Mucosa of descending colon (tissue), 3 donors: ENCODE measurements at regions not wholly inside any gene's neighbourhood (a gene's known extent, or its start where the extent isn't known, plus 50 kb on each side); places are given as distances from the start of the nearest gene placed in this dataset.
"Not testable (repeated sequence)": the region's sequence is repeated elsewhere in the genome, so short reads cannot be mapped to it uniquely, and the experiment has no call there.

Experiments used
- ATAC-seq: fragments of 200-7000 bp; cut with Tn5 transposase; one replicate; pipeline ENCODE4 v1.9.1; 2020; ENCODE audit warnings: mild to moderate bottlenecking, moderate library complexity
- DNase-seq, 3 donors: peaks; one replicate each; pipeline ENCODE4 v3.0.0-alpha.2; 2020
- H3K36me3 ChIP-seq: fragments of 200-600 bp; one replicate; pipeline ENCODE4 v1.8.0; 2021; ENCODE audit warnings: low read depth, mild to moderate bottlenecking
- H3K4me1 ChIP-seq: fragments of 200-600 bp; one replicate; pipeline ENCODE4 v1.8.0; 2021; ENCODE audit warnings: low read depth, mild to moderate bottlenecking
- H3K4me3 ChIP-seq: fragments of 200-600 bp; one replicate; pipeline ENCODE4 v1.8.0; 2021; ENCODE audit warnings: mild to moderate bottlenecking
- H3K9me3 ChIP-seq: fragments of 200-600 bp; one replicate; pipeline ENCODE4 v1.8.0; 2021; ENCODE audit warnings: mild to moderate bottlenecking
- intact Hi-C, 2 donors: fragments of 100-400 bp; cut with DNase I in 1 of 2; cut with micrococcal nuclease in 1 of 2; formaldehyde crosslinking; loops; one replicate each; pipeline versions ENCODE4 v1.11.0 to v1.11.1; 2022; cut with DNase I, micrococcal nuclease
- TF ChIP-seq, protein P1 (sequence below): fragments of 200-600 bp; IDR thresholded peaks from one replicate; pipeline ENCODE4 v1.8.0; 2022; ENCODE audit warnings: antibody characterized with exemption, mild to moderate bottlenecking
- donor health status: DM: no; HTN: no; CAD: no; lungs with moderate emphysema.
- donor health status: DM: no; HTN: no; CAD: no.
- donor health status: DM: no; HTN: yes; CAD: no.

- H3K4me3 ChIP-seq, H3K9me3 ChIP-seq, intact Hi-C loops, ATAC-seq, H3K4me1 ChIP-seq, H3K36me3 ChIP-seq, DNase-seq: not testable (repeated sequence)
Measured at GRCh38 chr3:178209618-178210017, 326.6 kb upstream of the KCNMB2 start.

DNA sequence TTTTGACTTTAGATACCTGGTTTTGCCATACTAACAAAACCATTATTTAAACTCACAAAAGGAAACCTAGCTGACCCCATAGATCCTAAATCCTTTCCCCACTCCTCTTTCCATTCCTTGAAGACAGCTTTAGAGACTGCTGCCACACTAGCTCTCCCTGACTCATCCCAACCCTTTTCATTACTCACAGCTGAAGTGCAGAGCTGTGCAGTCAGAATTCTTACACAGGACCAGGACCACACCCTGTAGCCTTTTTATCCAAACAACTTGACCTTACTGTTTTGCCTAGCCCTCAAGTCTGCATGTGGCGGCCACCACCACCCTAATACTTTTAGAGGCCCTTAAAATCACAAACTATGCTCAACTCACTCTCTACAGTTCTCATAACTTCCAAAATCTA is 325.1 kb upstream of the KCNMB2 start:
- ATAC-seq, H3K9me3 ChIP-seq, H3K4me3 ChIP-seq, H3K36me3 ChIP-seq, intact Hi-C loops, H3K4me1 ChIP-seq, DNase-seq: not testable (repeated sequence)

- intact Hi-C loops: no loop called here
- TF ChIP-seq, protein P1, sequence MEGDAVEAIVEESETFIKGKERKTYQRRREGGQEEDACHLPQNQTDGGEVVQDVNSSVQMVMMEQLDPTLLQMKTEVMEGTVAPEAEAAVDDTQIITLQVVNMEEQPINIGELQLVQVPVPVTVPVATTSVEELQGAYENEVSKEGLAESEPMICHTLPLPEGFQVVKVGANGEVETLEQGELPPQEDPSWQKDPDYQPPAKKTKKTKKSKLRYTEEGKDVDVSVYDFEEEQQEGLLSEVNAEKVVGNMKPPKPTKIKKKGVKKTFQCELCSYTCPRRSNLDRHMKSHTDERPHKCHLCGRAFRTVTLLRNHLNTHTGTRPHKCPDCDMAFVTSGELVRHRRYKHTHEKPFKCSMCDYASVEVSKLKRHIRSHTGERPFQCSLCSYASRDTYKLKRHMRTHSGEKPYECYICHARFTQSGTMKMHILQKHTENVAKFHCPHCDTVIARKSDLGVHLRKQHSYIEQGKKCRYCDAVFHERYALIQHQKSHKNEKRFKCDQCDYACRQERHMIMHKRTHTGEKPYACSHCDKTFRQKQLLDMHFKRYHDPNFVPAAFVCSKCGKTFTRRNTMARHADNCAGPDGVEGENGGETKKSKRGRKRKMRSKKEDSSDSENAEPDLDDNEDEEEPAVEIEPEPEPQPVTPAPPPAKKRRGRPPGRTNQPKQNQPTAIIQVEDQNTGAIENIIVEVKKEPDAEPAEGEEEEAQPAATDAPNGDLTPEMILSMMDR: no peak
- no peak for ATAC-seq
- H3K9me3 ChIP-seq: peaks cover 2% of the 10 kb centered on the region
- no peak overlapping the region for H3K4me3 ChIP-seq
- no peaks in the 10 kb centered on the region for H3K36me3 ChIP-seq
- no peak for DNase-seq
- H3K4me1 ChIP-seq: no peaks in the 10 kb centered on the region
Measured at GRCh38 chr3:178217479-178217878, 318.8 kb upstream of the KCNMB2 start.

- no peaks in the 10 kb centered on the region for H3K36me3 ChIP-seq
- H3K4me1 ChIP-seq: no peaks in the 10 kb centered on the region
- H3K9me3 ChIP-seq: peaks cover 2% of the 10 kb centered on the region
- DNase-seq (no peak), ATAC-seq (no peak)
- TF ChIP-seq, protein P1: no peak
- intact Hi-C loops: no loop called here
- H3K4me3 ChIP-seq: no peak overlapping the region
Measured at GRCh38 chr3:178218231-178218630, 318.0 kb upstream of the KCNMB2 start.

GRCh38 chr3:178219661-178220060 is 316.6 kb upstream of the KCNMB2 start:
- H3K9me3 ChIP-seq, intact Hi-C loops, H3K4me1 ChIP-seq, DNase-seq, H3K36me3 ChIP-seq, ATAC-seq, H3K4me3 ChIP-seq: not testable (repeated sequence)

- Histone ChIP-seq H3K4me1 (no peaks in the 10 kb centered on the region), H3K4me3 (no peak overlapping the region), H3K36me3 (no peaks in the 10 kb centered on the region), H3K9me3 (peaks cover 2% of the 10 kb centered on the region)
- no peak for ATAC-seq
- intact Hi-C loops: no loop called here
- DNase-seq: no peak
- TF ChIP-seq, protein P1: no peak
Measured at GRCh38 chr3:178223876-178224275, 312.4 kb upstream of the KCNMB2 start.

- TF ChIP-seq, protein P1: no peak
- Histone ChIP-seq H3K4me1 (no peaks in the 10 kb centered on the region), H3K9me3 (no peaks in the 10 kb centered on the region), H3K4me3 (no peak overlapping the region), H3K36me3 (no peaks in the 10 kb centered on the region)
- intact Hi-C loops: no loop called here
- ATAC-seq (no peak), DNase-seq (no peak)
Measured at GRCh38 chr3:178226094-178226493, 310.1 kb upstream of the KCNMB2 start.
